ENCODE measurements at regions not wholly inside any gene's neighbourhood (a gene's known extent, or its start where the extent isn't known, plus 50 kb on each side); places are given as distances from the start of the nearest gene placed in this dataset.

GRCh38 chr4:175560604-175561003, 251.5 kb downstream of the GPM6A start:
- no peak for DNase-seq

GRCh38 chr4:175561696-175562095, 250.4 kb downstream of the GPM6A start:
- no peak for DNase-seq

- no peak for DNase-seq
Measured at GRCh38 chr4:175562111-175562510, 250.0 kb downstream of the GPM6A start.

GRCh38 chr4:175562542-175562941, 249.5 kb downstream of the GPM6A start:
- DNase-seq: no peak

Measured in dermis blood vessel endothelial cell (primary cell).